Thyroid gland (tissue), 4 donors: ENCODE measurements at regions not wholly inside any gene's neighbourhood (a gene's known extent, or its start where the extent isn't known, plus 50 kb on each side); places are given as distances from the start of the nearest gene placed in this dataset.
"Not testable (repeated sequence)": the region's sequence is repeated elsewhere in the genome, so short reads cannot be mapped to it uniquely, and the experiment has no call there.

ENCODE experiments used
- POLR2A ChIP-seq, 2 donors: fragments of 450-650 bp; IDR thresholded peaks; one replicate each; pipeline ENCODE4 v1.6.1; 2017; ENCODE audit warnings: antibody characterized with exemption in 2 of 2, mild to moderate bottlenecking in 2 of 2, moderate library complexity in 1 of 2
- TF ChIP-seq, protein P1 (sequence below), 6 experiments: fragments of 200-600 bp in 3 of 6; fragments of 450-650 bp in 3 of 6; sonication (generic) in 3 of 6; IDR thresholded peaks; one replicate each; pipeline ENCODE4 v1.5.1; 2016 to 2019; ENCODE audit warnings: antibody characterized with exemption in 6 of 6, mild to moderate bottlenecking in 2 of 6, inconsistent platforms in 1 of 6, moderate library complexity in 1 of 6

- not testable (repeated sequence) for TF ChIP-seq POLR2A (IDR thresholded peaks at IDR 0.05)
- TF ChIP-seq, protein P1, sequence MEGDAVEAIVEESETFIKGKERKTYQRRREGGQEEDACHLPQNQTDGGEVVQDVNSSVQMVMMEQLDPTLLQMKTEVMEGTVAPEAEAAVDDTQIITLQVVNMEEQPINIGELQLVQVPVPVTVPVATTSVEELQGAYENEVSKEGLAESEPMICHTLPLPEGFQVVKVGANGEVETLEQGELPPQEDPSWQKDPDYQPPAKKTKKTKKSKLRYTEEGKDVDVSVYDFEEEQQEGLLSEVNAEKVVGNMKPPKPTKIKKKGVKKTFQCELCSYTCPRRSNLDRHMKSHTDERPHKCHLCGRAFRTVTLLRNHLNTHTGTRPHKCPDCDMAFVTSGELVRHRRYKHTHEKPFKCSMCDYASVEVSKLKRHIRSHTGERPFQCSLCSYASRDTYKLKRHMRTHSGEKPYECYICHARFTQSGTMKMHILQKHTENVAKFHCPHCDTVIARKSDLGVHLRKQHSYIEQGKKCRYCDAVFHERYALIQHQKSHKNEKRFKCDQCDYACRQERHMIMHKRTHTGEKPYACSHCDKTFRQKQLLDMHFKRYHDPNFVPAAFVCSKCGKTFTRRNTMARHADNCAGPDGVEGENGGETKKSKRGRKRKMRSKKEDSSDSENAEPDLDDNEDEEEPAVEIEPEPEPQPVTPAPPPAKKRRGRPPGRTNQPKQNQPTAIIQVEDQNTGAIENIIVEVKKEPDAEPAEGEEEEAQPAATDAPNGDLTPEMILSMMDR (IDR thresholded peaks at IDR 0.05): not testable (repeated sequence)
These were observed 189.9 kb downstream of the ANKRD36 start for GRCh38 chr2:97302881-97303280.
